CD4-positive, alpha-beta T cell (primary cell): ENCODE measurements at regions not wholly inside any gene's neighbourhood (a gene's known extent, or its start where the extent isn't known, plus 50 kb on each side); places are given as distances from the start of the nearest gene placed in this dataset.

Experiments
- ATAC-seq: fragments of 200-7000 bp; cut with Tn5 transposase; one replicate; pipeline ENCODE4 v1.10.0; 2022; ENCODE audit warnings: mild to moderate bottlenecking; ENCODE audit not compliant: poor library complexity
- CTCF ChIA-PET: fragments of 350-600 bp; sonication (Branson Sonifier 250); formaldehyde crosslinking; loops from one replicate; lab custom pipeline; 2021; ENCODE audit warnings: antibody characterized with exemption, inconsistent platforms; lab: Charles Lee
- POLR2A ChIA-PET: fragments of 350-600 bp; sonication (Branson Sonifier 250); formaldehyde crosslinking; loops from one replicate; lab custom pipeline; 2021; ENCODE audit warnings: antibody characterized with exemption, inconsistent platforms; lab: Charles Lee
- DNase-seq, 14 experiments: peaks; one replicate each; pipeline ENCODE4 v3.0.0-alpha.2; 2013 to 2020; ENCODE audit warnings: mixed read lengths in 2 of 14
- H3K27ac ChIP-seq, 2 donors: one replicate each; pipeline versions ENCODE4 v1.5.1 to v1.7.0; 2013; ENCODE audit warnings: low read length in 2 of 2, low read depth in 1 of 2, mild to moderate bottlenecking in 1 of 2
- H3K27me3 ChIP-seq, 2 experiments: 1 replicate in 1 of 2; 2 replicates in 1 of 2; pipeline versions ENCODE4 v1.6.1 to v1.7.0; 2013; ENCODE audit warnings: low read length in 2 of 2, control low read depth in 1 of 2, mild to moderate bottlenecking in 1 of 2, moderate library complexity in 1 of 2; ENCODE audit not compliant: insufficient read depth in 2 of 2, control insufficient read depth in 1 of 2
- H3K36me3 ChIP-seq: one replicate; pipeline ENCODE4 v1.6.1; 2013; ENCODE audit warnings: low read length, control low read depth; ENCODE audit not compliant: insufficient read depth
- H3K4me1 ChIP-seq: one replicate; pipeline ENCODE4 v1.6.1; 2013; ENCODE audit warnings: low read length, control low read depth; ENCODE audit not compliant: insufficient read depth
- H3K4me3 ChIP-seq: one replicate; pipeline ENCODE4 v1.5.1; 2013; ENCODE audit warnings: mild to moderate bottlenecking, low read length, moderate library complexity
- H3K9me3 ChIP-seq, 2 experiments: 1 replicate in 1 of 2; 2 replicates in 1 of 2; pipeline versions ENCODE4 v1.6.1 to v1.7.0; 2013; ENCODE audit warnings: low read length in 2 of 2, mild to moderate bottlenecking in 2 of 2, control low read depth in 1 of 2, moderate library complexity in 1 of 2; ENCODE audit not compliant: control insufficient read depth in 1 of 2, insufficient read depth in 1 of 2
- H3K27ac Mint-ChIP-seq: one replicate; pipeline ENCODE4 v1.8.0; 2020; ENCODE audit warnings: mixed read lengths
- H3K27me3 Mint-ChIP-seq: one replicate; pipeline ENCODE4 v1.8.0; 2021; ENCODE audit warnings: mixed read lengths
- H3K36me3 Mint-ChIP-seq: one replicate; pipeline ENCODE4 v1.8.0; 2021; ENCODE audit warnings: low read depth, mixed read lengths
- H3K4me1 Mint-ChIP-seq: one replicate; pipeline ENCODE4 v1.8.0; 2021; ENCODE audit warnings: low read depth, mixed read lengths
- H3K4me3 Mint-ChIP-seq: one replicate; pipeline ENCODE4 v1.8.0; 2020; ENCODE audit warnings: mild to moderate bottlenecking, mixed read lengths
- H3K9me3 Mint-ChIP-seq: one replicate; pipeline ENCODE4 v1.8.0; 2020; ENCODE audit warnings: mixed read lengths
- intact Hi-C, 2 experiments: fragments of 100-400 bp; cut with DNase I in 1 of 2; cut with micrococcal nuclease in 1 of 2; formaldehyde crosslinking; loops; one replicate each; pipeline versions ENCODE4 v1.15.1 to v1.9.0; 2023 to 2025; cut with DNase I, micrococcal nuclease
- TF ChIP-seq, protein P1 (sequence below): fragments of 200-600 bp; IDR thresholded peaks from one replicate; pipeline ENCODE4 v1.8.0; 2022; ENCODE audit warnings: antibody characterized with exemption, mild to moderate bottlenecking

DNA sequence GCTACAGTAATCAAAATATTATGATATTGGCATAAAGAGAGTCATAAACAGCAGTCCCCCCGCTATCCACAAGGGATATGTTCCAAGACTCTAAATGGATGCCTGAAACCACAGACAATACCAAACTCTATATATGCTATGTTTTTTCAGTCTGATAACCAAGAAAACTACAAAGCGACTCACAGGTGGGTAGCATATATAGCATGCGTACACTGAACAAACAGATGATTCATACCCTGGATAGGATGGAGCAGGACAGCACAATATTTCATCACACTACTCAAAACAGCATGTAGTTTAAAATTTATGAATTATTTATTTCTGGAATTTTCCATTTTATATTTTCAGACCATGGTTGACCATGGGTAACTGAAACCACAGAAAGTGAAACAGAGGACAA, 87.0 kb upstream of the PPP2R3A start:
- H3K9me3 ChIP-seq = no peaks in the 10 kb centered on the region
- CTCF ChIA-PET = no interaction called here
- no peaks in the 10 kb centered on the region for H3K4me1 Mint-ChIP-seq
- no peaks in the 10 kb centered on the region for H3K27me3 ChIP-seq
- no peak overlapping the region for H3K4me3 Mint-ChIP-seq
- no peak for ATAC-seq
- intact Hi-C loops = no loop called here
- no peaks in the 10 kb centered on the region for H3K27me3 Mint-ChIP-seq
- peaks cover 7% of the 10 kb centered on the region for H3K9me3 Mint-ChIP-seq
- H3K4me3 ChIP-seq = no peak overlapping the region
- no peak overlapping the region for H3K27ac Mint-ChIP-seq
- POLR2A ChIA-PET = no interaction called here
- no peaks in the 10 kb centered on the region for H3K4me1 ChIP-seq
- TF ChIP-seq, protein P1, sequence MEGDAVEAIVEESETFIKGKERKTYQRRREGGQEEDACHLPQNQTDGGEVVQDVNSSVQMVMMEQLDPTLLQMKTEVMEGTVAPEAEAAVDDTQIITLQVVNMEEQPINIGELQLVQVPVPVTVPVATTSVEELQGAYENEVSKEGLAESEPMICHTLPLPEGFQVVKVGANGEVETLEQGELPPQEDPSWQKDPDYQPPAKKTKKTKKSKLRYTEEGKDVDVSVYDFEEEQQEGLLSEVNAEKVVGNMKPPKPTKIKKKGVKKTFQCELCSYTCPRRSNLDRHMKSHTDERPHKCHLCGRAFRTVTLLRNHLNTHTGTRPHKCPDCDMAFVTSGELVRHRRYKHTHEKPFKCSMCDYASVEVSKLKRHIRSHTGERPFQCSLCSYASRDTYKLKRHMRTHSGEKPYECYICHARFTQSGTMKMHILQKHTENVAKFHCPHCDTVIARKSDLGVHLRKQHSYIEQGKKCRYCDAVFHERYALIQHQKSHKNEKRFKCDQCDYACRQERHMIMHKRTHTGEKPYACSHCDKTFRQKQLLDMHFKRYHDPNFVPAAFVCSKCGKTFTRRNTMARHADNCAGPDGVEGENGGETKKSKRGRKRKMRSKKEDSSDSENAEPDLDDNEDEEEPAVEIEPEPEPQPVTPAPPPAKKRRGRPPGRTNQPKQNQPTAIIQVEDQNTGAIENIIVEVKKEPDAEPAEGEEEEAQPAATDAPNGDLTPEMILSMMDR = no peak
- H3K27ac ChIP-seq = no peak overlapping the region
- DNase-seq = no peak
- no peaks in the 10 kb centered on the region for H3K36me3 Mint-ChIP-seq
- no peaks in the 10 kb centered on the region for H3K36me3 ChIP-seq

DNA sequence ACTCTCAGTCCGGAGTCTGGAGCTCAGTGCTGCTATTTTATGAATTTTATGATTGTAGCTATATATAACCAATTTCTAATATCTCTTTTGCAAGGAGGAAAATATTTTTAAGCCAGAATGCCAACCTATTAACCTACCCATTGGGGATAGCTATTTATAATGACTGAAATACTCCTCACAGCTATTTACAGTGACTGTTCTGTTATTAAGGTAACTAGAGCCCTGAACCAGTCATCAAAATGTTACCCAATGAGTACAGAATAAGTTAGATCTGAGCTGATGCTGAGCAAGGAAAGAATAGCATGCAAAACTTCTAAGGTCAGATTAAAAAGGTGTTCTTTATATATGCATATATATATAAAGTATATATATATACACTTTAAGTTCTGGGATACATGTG, 79.6 kb upstream of the PPP2R3A start:
- no peak overlapping the region for H3K4me3 ChIP-seq
- peaks cover 4% of the 10 kb centered on the region for H3K9me3 Mint-ChIP-seq
- H3K4me3 Mint-ChIP-seq = no peak overlapping the region
- intact Hi-C loops = no loop called here
- TF ChIP-seq, protein P1 = no peak
- no peaks in the 10 kb centered on the region for H3K4me1 Mint-ChIP-seq
- no peaks in the 10 kb centered on the region for H3K36me3 ChIP-seq
- no peaks in the 10 kb centered on the region for H3K9me3 ChIP-seq
- no peaks in the 10 kb centered on the region for H3K4me1 ChIP-seq
- CTCF ChIA-PET = no interaction called here
- H3K36me3 Mint-ChIP-seq = no peaks in the 10 kb centered on the region
- H3K27ac Mint-ChIP-seq = no peak overlapping the region
- ATAC-seq = no peak
- no peaks in the 10 kb centered on the region for H3K27me3 ChIP-seq
- H3K27ac ChIP-seq = no peak overlapping the region
- H3K27me3 Mint-ChIP-seq = no peaks in the 10 kb centered on the region
- DNase-seq = no peak
- POLR2A ChIA-PET = no interaction called here

- H3K4me1 ChIP-seq = no peaks in the 10 kb centered on the region
- CTCF ChIA-PET = no interaction called here
- ATAC-seq = no peak
Measured at GRCh38 chr3:135887220-135887619, 78.3 kb upstream of the PPP2R3A start.

More at GRCh38 chr3:135887220-135887619, 78.3 kb upstream of the PPP2R3A start:
- H3K27ac Mint-ChIP-seq = no peak overlapping the region
- H3K27ac ChIP-seq = no peak overlapping the region
- no peaks in the 10 kb centered on the region for H3K36me3 Mint-ChIP-seq
- no peak overlapping the region for H3K4me3 ChIP-seq
- no peak for DNase-seq
- no peak overlapping the region for H3K4me3 Mint-ChIP-seq
- no peaks in the 10 kb centered on the region for H3K36me3 ChIP-seq
- H3K27me3 Mint-ChIP-seq = no peaks in the 10 kb centered on the region
- H3K4me1 Mint-ChIP-seq = no peaks in the 10 kb centered on the region
- no peaks in the 10 kb centered on the region for H3K27me3 ChIP-seq
- intact Hi-C loops = no loop called here
- TF ChIP-seq, protein P1 = no peak
- POLR2A ChIA-PET = no interaction called here
- peaks cover 2% of the 10 kb centered on the region for H3K9me3 Mint-ChIP-seq
- no peaks in the 10 kb centered on the region for H3K9me3 ChIP-seq
